ENCODE measurements at regions not wholly inside any gene's neighbourhood (a gene's known extent, or its start where the extent isn't known, plus 50 kb on each side); places are given as distances from the start of the nearest gene placed in this dataset.

GRCh38 chr7:86201767-86202166, 441.9 kb upstream of the GRM3 start:
- no peak overlapping the region for H3K4me2 ChIP-seq (ENCODE audit: low read length)
- RAD21 ChIA-PET (ENCODE audit: low non-redundant PET in 1 of 2, low total read pairs in 2 of 2, uncharacterized antibody in 2 of 2, unreplicated experiment in 2 of 2) = no interaction called here
- no peak overlapping the region for H3K9ac ChIP-seq (ENCODE audit: low read length)
- BruUV-seq (replicated peaks) = no TSS peak
- H4K20me1 ChIP-seq (ENCODE audit: insufficient read depth) = no peaks in the 10 kb centered on the region
- H3K27ac ChIP-seq (ENCODE audit: low read depth, low read length) = no peak overlapping the region
- H3K27me3 ChIP-seq (ENCODE audit: insufficient read depth, low read length) = no peaks in the 10 kb centered on the region
- POLR2A ChIA-PET = no interaction called here
- no peak overlapping the region for H2AFZ ChIP-seq (ENCODE audit: low read depth, low read length, poor library complexity, severe bottlenecking)
- no peak for ATAC-seq
- H3K36me3 ChIP-seq (ENCODE audit: control insufficient read depth in 1 of 2, insufficient read depth in 2 of 2, low read length in 2 of 2) = no peaks in the 10 kb centered on the region
- CTCF ChIA-PET = no interaction called here
- H3K4me3 ChIP-seq (replicated peaks in 1 of 2; ENCODE audit: low read depth in 1 of 2, low read length in 2 of 2) = no peak overlapping the region
- H3K9me3 ChIP-seq (ENCODE audit: control insufficient read depth in 1 of 2, insufficient read depth in 1 of 2, low read depth in 1 of 2, low read length in 2 of 2) = no peaks in the 10 kb centered on the region; a peak in 1 of 4 replicates
- intact Hi-C loops (cut with micrococcal nuclease) = no loop called here
- DNase-seq (ENCODE audit: low read depth, low spot score) = no peak
- TF ChIP-seq JUND (IDR thresholded peaks at IDR 0.05) = no peak
- TF ChIP-seq MAX (IDR thresholded peaks at IDR 0.05) = no peak
- TF ChIP-seq ZBTB33 (IDR thresholded peaks at IDR 0.05; ENCODE audit: extremely low read depth, insufficient replicate concordance, low read length) = no peak
- no peak for TF ChIP-seq ELF1 (IDR thresholded peaks at IDR 0.05; ENCODE audit: borderline replicate concordance, low read depth)
- TF ChIP-seq CEBPB (IDR thresholded peaks at IDR 0.05; ENCODE audit: low read depth) = no peak
- no peak for TF ChIP-seq SRF (IDR thresholded peaks at IDR 0.05; ENCODE audit: low read depth)
- no peak for TF ChIP-seq CTCF (IDR thresholded peaks at IDR 0.05 in 2 of 3, conservative IDR thresholded peaks at IDR 0.05 in 1 of 3; ENCODE audit: borderline replicate concordance in 1 of 3, insufficient read depth in 1 of 3, low read depth in 2 of 3, low read length in 2 of 3)
- TF ChIP-seq ZNF274 (IDR thresholded peaks at IDR 0.05; ENCODE audit: low read depth, low read length) = no peak
- TF ChIP-seq CBX3 (IDR thresholded peaks at IDR 0.05; ENCODE audit: low read depth) = no peak
- no peak for TF ChIP-seq EZH2phosphoT487 (IDR thresholded peaks at IDR 0.05; ENCODE audit: borderline replicate concordance)
- no peaks in the 10 kb centered on the region for H3K9me2 ChIP-seq (ENCODE audit: insufficient read depth)
- no peaks in the 10 kb centered on the region for H3K4me1 ChIP-seq (ENCODE audit: control insufficient read depth in 1 of 2, insufficient read depth in 2 of 2, low read length in 2 of 2)
- no peaks in the 10 kb centered on the region for H3K79me2 ChIP-seq (ENCODE audit: insufficient read depth, low read length)
